ENCODE measurements at regions not wholly inside any gene's neighbourhood (a gene's known extent, or its start where the extent isn't known, plus 50 kb on each side); places are given as distances from the start of the nearest gene placed in this dataset.

DNA sequence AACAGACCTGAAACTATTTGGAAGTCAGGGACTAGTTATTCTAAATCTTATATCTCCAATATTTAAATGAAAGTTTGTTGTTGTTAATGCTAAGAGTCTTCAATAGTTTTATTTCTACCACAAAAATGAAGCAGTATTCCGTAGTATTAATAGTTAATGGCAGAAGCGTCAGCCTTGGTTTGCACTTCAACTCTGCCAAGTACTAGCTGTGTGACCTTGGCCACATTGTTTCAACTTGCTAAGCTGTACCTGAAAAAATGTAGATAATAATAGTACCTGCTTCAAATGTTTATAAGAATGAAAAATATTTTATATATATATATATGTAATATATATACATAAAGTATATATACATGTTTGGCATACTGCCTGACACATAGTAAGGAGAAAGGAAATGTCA is 354.6 kb upstream of the SATB1 start:
- TF ChIP-seq POLR2AphosphoS5 (IDR thresholded peaks at IDR 0.05; ENCODE audit: low read depth, low read length) (no peak), BCL11A (IDR thresholded peaks at IDR 0.05; ENCODE audit: low read depth in 2 of 2, low read length in 2 of 2) (no peak), HDAC6 (IDR thresholded peaks at IDR 0.05; ENCODE audit: low read depth, low read length) (no peak), EP300 (IDR thresholded peaks at IDR 0.05; ENCODE audit: borderline replicate concordance in 1 of 2, low read depth in 2 of 2, low read length in 2 of 2) (no peak), SIRT6 (IDR thresholded peaks at IDR 0.05; ENCODE audit: low read length) (no peak)
- TF ChIP-seq, protein P1, sequence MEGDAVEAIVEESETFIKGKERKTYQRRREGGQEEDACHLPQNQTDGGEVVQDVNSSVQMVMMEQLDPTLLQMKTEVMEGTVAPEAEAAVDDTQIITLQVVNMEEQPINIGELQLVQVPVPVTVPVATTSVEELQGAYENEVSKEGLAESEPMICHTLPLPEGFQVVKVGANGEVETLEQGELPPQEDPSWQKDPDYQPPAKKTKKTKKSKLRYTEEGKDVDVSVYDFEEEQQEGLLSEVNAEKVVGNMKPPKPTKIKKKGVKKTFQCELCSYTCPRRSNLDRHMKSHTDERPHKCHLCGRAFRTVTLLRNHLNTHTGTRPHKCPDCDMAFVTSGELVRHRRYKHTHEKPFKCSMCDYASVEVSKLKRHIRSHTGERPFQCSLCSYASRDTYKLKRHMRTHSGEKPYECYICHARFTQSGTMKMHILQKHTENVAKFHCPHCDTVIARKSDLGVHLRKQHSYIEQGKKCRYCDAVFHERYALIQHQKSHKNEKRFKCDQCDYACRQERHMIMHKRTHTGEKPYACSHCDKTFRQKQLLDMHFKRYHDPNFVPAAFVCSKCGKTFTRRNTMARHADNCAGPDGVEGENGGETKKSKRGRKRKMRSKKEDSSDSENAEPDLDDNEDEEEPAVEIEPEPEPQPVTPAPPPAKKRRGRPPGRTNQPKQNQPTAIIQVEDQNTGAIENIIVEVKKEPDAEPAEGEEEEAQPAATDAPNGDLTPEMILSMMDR (IDR thresholded peaks at IDR 0.05; ENCODE audit: control extremely low read depth in 1 of 3, insufficient read depth in 1 of 3, low read depth in 1 of 3, low read length in 3 of 3), result no peak

Data from H1 (cell line).